Thyroid gland (tissue), 4 donors: ENCODE measurements at regions not wholly inside any gene's neighbourhood (a gene's known extent, or its start where the extent isn't known, plus 50 kb on each side); places are given as distances from the start of the nearest gene placed in this dataset.

Experiments
- DNase-seq, 2 donors: peaks; one replicate each; pipeline ENCODE4 v3.0.0-alpha.2; 2019
- H3K27ac ChIP-seq, 3 donors: fragments of 200-600 bp; sonication (generic); 1 replicate in 2 of 3; 2 replicates in 1 of 3; pipeline ENCODE4 v1.5.1; 2016 to 2019; ENCODE audit warnings: mild to moderate bottlenecking in 1 of 3, moderate library complexity in 1 of 3
- H3K27me3 ChIP-seq: fragments of 200-600 bp; sonication (generic); one replicate; pipeline ENCODE4 v1.5.1; 2019
- H3K36me3 ChIP-seq, 2 donors: fragments of 200-600 bp; sonication (generic); one replicate each; pipeline ENCODE4 v1.5.1; 2016 to 2019
- H3K4me1 ChIP-seq, 2 donors: fragments of 200-600 bp; sonication (generic); one replicate each; pipeline ENCODE4 v1.5.1; 2017 to 2019
- H3K4me3 ChIP-seq, 3 donors: fragments of 200-600 bp; sonication (generic); replicated peaks in 1 of 3; 1 replicate in 2 of 3; 2 replicates in 1 of 3; pipeline ENCODE4 v1.5.1; 2016; ENCODE audit warnings: mild to moderate bottlenecking in 1 of 3
- H3K9me3 ChIP-seq: fragments of 200-600 bp; sonication (generic); one replicate; pipeline ENCODE4 v1.5.1; 2017
- POLR2A ChIP-seq, 2 donors: fragments of 450-650 bp; IDR thresholded peaks; one replicate each; pipeline ENCODE4 v1.6.1; 2017; ENCODE audit warnings: antibody characterized with exemption in 2 of 2, mild to moderate bottlenecking in 2 of 2, moderate library complexity in 1 of 2
- WGBS, 2 donors: methylation state at CpG; one replicate each; pipeline ENCODE4 v1.1.5; 2017; 5-methylcytosine and 5-hydroxymethylcytosine counted together
- intact Hi-C: fragments of 100-400 bp; cut with DNase I; formaldehyde crosslinking; loops from one replicate; pipeline ENCODE4 v1.15.1; 2023
- TF ChIP-seq, protein P1 (sequence below), 6 experiments: fragments of 200-600 bp in 3 of 6; fragments of 450-650 bp in 3 of 6; sonication (generic) in 3 of 6; IDR thresholded peaks; one replicate each; pipeline ENCODE4 v1.5.1; 2016 to 2019; ENCODE audit warnings: antibody characterized with exemption in 6 of 6, mild to moderate bottlenecking in 2 of 6, inconsistent platforms in 1 of 6, moderate library complexity in 1 of 6

DNA sequence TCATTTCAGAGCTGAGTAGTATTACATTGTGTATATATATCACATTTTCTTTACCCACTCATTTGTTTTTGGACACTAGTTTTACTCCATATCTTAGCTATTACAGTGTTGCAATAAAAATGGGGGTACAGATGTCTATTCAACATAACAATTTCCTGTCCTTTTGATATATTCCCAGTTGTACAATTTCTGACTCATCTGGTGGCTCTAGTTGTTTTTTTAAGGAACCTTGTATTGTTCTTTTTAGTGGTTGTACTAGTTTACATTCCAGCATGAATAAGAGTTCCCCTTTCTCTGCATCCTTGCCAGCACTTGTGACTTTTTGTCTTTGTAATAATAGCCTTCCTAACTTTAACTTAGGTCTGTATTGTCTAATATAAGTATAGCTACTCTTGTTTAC lies 739.9 kb downstream of the XPNPEP1 start:
- Histone ChIP-seq H3K27ac (no peak overlapping the region), H3K4me1 (no peaks in the 10 kb centered on the region), H3K36me3 (no peaks in the 10 kb centered on the region), H3K9me3 (no peaks in the 10 kb centered on the region), H3K4me3 (no peak overlapping the region), H3K27me3 (no peaks in the 10 kb centered on the region)
- intact Hi-C loops: no loop called here
- TF ChIP-seq, protein P1, sequence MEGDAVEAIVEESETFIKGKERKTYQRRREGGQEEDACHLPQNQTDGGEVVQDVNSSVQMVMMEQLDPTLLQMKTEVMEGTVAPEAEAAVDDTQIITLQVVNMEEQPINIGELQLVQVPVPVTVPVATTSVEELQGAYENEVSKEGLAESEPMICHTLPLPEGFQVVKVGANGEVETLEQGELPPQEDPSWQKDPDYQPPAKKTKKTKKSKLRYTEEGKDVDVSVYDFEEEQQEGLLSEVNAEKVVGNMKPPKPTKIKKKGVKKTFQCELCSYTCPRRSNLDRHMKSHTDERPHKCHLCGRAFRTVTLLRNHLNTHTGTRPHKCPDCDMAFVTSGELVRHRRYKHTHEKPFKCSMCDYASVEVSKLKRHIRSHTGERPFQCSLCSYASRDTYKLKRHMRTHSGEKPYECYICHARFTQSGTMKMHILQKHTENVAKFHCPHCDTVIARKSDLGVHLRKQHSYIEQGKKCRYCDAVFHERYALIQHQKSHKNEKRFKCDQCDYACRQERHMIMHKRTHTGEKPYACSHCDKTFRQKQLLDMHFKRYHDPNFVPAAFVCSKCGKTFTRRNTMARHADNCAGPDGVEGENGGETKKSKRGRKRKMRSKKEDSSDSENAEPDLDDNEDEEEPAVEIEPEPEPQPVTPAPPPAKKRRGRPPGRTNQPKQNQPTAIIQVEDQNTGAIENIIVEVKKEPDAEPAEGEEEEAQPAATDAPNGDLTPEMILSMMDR (IDR thresholded peaks at IDR 0.05): no peak
- no peak for TF ChIP-seq POLR2A (IDR thresholded peaks at IDR 0.05)
- no peak for DNase-seq

DNA sequence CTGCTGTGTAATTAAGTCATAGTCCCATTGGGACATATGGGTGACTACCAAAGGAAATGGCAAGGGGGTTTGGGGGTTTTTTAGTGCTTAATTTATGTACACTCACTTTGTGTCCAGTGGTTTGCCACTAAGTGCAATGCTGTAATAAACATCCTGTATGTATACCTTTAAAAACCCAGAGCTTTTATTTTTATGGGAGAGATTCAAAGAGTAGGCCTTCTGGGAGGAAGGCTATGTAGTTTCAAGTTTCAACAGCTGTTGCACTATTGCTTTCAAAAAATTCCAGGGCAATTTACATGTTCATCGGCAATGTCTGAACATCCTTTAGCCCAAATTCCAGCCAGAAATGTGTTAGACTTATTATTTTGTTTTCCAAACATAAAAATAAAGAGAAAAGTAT lies 744.7 kb downstream of the XPNPEP1 start:
- WGBS, 2 donors: 78 to 79% methylated on average over 1 of the region's 1 CpG
- no peak for DNase-seq
- no peaks in the 10 kb centered on the region for H3K27me3 ChIP-seq
- no peaks in the 10 kb centered on the region for H3K4me1 ChIP-seq
- H3K27ac ChIP-seq: no peak overlapping the region
- no peak for TF ChIP-seq POLR2A (IDR thresholded peaks at IDR 0.05)
- TF ChIP-seq, protein P1 (IDR thresholded peaks at IDR 0.05): no peak
- intact Hi-C loops: no loop called here
- no peak overlapping the region for H3K4me3 ChIP-seq
- no peaks in the 10 kb centered on the region for H3K9me3 ChIP-seq
- H3K36me3 ChIP-seq: no peaks in the 10 kb centered on the region

DNA sequence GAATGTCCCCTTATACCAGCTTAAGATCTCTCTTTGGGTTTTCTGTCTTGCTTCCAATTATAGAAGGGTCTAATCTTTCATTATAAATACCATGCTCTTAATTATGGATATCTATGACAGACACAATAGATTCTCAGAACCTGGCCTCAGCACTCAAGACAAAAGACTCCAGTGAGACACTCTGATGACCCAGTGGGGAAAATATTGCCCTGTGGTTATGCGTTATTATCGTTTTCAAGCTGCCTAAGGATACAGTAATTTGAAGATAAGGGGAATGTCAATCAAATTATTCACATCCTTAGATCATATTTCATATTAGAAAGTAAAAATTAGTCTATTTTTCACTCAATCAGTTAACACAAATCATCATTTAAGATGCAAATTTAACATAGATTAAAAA lies 748.8 kb downstream of the XPNPEP1 start:
- intact Hi-C loops: no loop called here
- Histone ChIP-seq H3K9me3 (no peaks in the 10 kb centered on the region), H3K36me3 (no peaks in the 10 kb centered on the region), H3K27me3 (no peaks in the 10 kb centered on the region), H3K4me1 (no peaks in the 10 kb centered on the region), H3K4me3 (no peak overlapping the region), H3K27ac (no peak overlapping the region)
- 85 to 95% methylated on average over 2 of the region's 2 CpGs for WGBS, 2 donors
- no peak for TF ChIP-seq POLR2A (IDR thresholded peaks at IDR 0.05)
- TF ChIP-seq, protein P1 (IDR thresholded peaks at IDR 0.05): no peak
- DNase-seq: no peak

DNA sequence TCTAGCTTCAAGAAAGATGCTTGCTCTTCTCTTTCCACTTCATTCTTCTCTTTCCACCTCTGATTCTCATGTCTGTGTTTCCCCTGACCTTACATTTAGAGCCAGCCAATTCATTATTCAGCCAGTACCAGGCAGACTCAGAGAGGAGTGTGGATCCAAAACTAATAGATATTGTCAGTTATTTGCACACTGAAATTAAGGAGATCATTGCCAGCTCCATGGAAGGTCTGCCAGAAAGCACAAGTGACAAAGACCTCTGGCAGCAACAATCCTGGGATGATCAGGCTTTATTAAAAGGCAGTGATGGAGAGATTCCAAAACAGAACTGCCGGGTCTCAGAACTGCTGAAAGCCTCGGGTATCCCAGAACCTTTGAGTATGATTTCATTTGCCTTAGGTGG lies 749.4 kb downstream of the XPNPEP1 start:
- no peaks in the 10 kb centered on the region for H3K4me1 ChIP-seq

DNA sequence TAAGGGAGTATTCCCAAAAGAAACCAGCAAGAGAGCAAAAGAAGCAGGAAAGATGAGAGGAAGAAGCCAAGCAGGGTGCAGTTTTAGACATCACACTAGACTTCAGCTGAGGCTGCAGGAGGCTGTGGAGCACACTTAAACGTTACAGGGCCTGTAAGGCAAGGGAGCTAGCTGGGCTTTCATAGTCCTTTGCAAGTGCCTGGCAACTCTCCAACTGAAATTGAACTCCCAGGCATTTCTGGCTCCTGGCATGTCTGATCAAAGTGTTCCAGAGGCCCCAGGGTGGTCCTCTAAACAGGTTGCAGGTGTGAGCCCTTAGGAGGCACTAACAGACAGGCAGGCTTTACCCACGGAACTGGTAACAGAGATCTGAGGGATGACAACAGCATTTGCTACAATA lies 750.2 kb downstream of the XPNPEP1 start:
- intact Hi-C loops: no loop called here
- H3K27me3 ChIP-seq: no peaks in the 10 kb centered on the region
- no peaks in the 10 kb centered on the region for H3K9me3 ChIP-seq
- 11 to 16% methylated on average over 2 of the region's 2 CpGs for WGBS, 2 donors
- H3K36me3 ChIP-seq: no peaks in the 10 kb centered on the region
- H3K27ac ChIP-seq: no peak overlapping the region
- DNase-seq: peak in 1 of 2 donors; percentile 4
- TF ChIP-seq, protein P1 (IDR thresholded peaks at IDR 0.05): no peak
- no peak for TF ChIP-seq POLR2A (IDR thresholded peaks at IDR 0.05)
- H3K4me1 ChIP-seq: no peaks in the 10 kb centered on the region
- H3K4me3 ChIP-seq: no peak overlapping the region

More for the DNA sequence above, 749.4 kb downstream of the XPNPEP1 start:
- WGBS, 2 donors: 26 to 39% methylated on average over 2 of the region's 2 CpGs
- no peaks in the 10 kb centered on the region for H3K27me3 ChIP-seq
- no peak for TF ChIP-seq POLR2A (IDR thresholded peaks at IDR 0.05)
- TF ChIP-seq, protein P1 (IDR thresholded peaks at IDR 0.05): no peak
- no peaks in the 10 kb centered on the region for H3K36me3 ChIP-seq
- H3K4me3 ChIP-seq: no peak overlapping the region
- H3K9me3 ChIP-seq: no peaks in the 10 kb centered on the region
- no peak overlapping the region for H3K27ac ChIP-seq
- DNase-seq: no peak
- intact Hi-C loops: no loop called here
